LNCaP clone FGC (cell line): ENCODE measurements at regions not wholly inside any gene's neighbourhood (a gene's known extent, or its start where the extent isn't known, plus 50 kb on each side); places are given as distances from the start of the nearest gene placed in this dataset.

Experiments used
- DNase-seq: peaks from one replicate; pipeline ENCODE4 v3.0.0-alpha.2; 2011; ENCODE audit warnings: low read depth
- H3K4me3 ChIP-seq: 2 replicates; pipeline ENCODE4 v1.5.1; 2011; ENCODE audit warnings: mild to moderate bottlenecking, low read depth, low read length, control low read depth
- CTCF ChIP-seq: IDR thresholded peaks from 2 replicates; pipeline ENCODE4 v1.5.1; 2012; ENCODE audit warnings: mild to moderate bottlenecking; ENCODE audit not compliant: control insufficient read depth, insufficient read depth; ENCODE audit errors: extremely low read depth

- DNase-seq, result no peak
- no peak for TF ChIP-seq CTCF
- no peak overlapping the region for H3K4me3 ChIP-seq
Observed at GRCh38 chr16:8236816-8237215, 353.5 kb downstream of the TMEM114 start.

- no peak overlapping the region for H3K4me3 ChIP-seq
- no peak for TF ChIP-seq CTCF
- DNase-seq, result no peak
Observed at GRCh38 chr16:8230497-8230896, 359.8 kb downstream of the TMEM114 start.

- no peak for DNase-seq
- TF ChIP-seq CTCF, result no peak
- H3K4me3 ChIP-seq, result no peak overlapping the region
Observed at GRCh38 chr16:8229011-8229520, 361.2 kb downstream of the TMEM114 start.

- H3K4me3 ChIP-seq, result no peak overlapping the region
- DNase-seq, result no peak
- no peak for TF ChIP-seq CTCF
Observed at GRCh38 chr16:8217201-8217600, 373.1 kb downstream of the TMEM114 start.

GRCh38 chr16:8204769-8205168 lies 385.5 kb downstream of the TMEM114 start:
- no peak overlapping the region for H3K4me3 ChIP-seq
- no peak for TF ChIP-seq CTCF

GRCh38 chr16:8204096-8204495 lies 386.2 kb downstream of the TMEM114 start:
- no peak overlapping the region for H3K4me3 ChIP-seq
- no peak for DNase-seq
- no peak for TF ChIP-seq CTCF

More at GRCh38 chr16:8204769-8205168, 385.5 kb downstream of the TMEM114 start:
- no peak for DNase-seq

GRCh38 chr16:8203101-8203500 lies 387.2 kb downstream of the TMEM114 start:
- no peak for TF ChIP-seq CTCF
- H3K4me3 ChIP-seq, result no peak overlapping the region

More at GRCh38 chr16:8203101-8203500, 387.2 kb downstream of the TMEM114 start:
- no peak for DNase-seq
